ENCODE measurements at regions not wholly inside any gene's neighbourhood (a gene's known extent, or its start where the extent isn't known, plus 50 kb on each side); places are given as distances from the start of the nearest gene placed in this dataset.
"Not testable (repeated sequence)": the region's sequence is repeated elsewhere in the genome, so short reads cannot be mapped to it uniquely, and the experiment has no call there.

GRCh38 chr14:23828616-23829015 is 125.0 kb upstream of the DHRS4 start:
- DNase-seq (ENCODE audit: insufficient read length, low spot score) (no peak), FAIRE-seq (no peak)

GRCh38 chr14:23829736-23830471 is 123.7 kb upstream of the DHRS4 start:
- FAIRE-seq (no peak), DNase-seq (ENCODE audit: insufficient read length, low spot score) (no peak)

GRCh38 chr14:23831596-23831995 is 122.0 kb upstream of the DHRS4 start:
- FAIRE-seq (no peak), DNase-seq (ENCODE audit: insufficient read length, low spot score) (no peak)

DNA sequence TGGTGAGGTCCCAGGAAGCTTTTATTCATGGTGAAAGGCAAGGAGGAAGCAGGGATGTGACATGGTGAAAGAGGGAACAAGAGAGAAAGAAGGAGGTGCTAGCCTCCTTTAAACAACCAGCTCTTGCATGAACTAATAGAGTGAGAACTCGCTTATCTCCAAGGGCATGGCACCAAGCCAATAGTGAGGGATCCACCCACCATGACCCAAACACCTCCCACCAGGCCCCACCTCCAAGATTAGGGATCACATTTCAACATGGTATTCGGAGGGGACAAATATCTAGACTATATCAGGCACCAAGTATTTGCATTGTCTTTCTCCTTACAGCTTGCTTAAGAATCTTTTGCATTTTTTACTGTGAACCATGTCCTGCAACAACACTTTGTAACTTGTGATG is 91.9 kb upstream of the DHRS4 start:
- FAIRE-seq, result no peak
- DNase-seq (ENCODE audit: insufficient read length, low spot score), result no peak

- no peak for DNase-seq (ENCODE audit: insufficient read length, low spot score)
- no peak for FAIRE-seq
These were observed 91.1 kb upstream of the DHRS4 start for GRCh38 chr14:23862513-23862912.

GRCh38 chr14:23863836-23864235 is 89.7 kb upstream of the DHRS4 start:
- FAIRE-seq, result no peak
- no peak for DNase-seq (ENCODE audit: insufficient read length, low spot score)

DNA sequence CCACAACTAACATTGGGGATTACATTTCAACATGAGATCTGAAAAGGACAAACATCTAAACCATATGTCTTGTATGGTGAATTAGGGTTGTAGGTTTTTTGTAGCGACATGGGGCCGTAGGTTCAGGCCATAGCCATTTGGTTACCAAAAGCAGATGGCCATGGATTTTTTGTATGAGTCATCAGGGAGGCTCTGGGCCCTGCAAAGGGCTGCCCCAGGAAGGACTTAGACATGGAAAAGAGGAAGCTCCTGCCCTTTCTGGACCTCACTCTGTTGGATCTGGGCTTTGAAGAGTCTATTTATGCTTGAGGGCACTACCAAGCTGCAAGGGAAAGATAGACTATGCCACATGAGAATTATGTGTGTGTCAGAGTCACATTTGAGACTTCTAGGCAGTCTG is 89.3 kb upstream of the DHRS4 start:
- DNase-seq (ENCODE audit: insufficient read length, low spot score), result no peak
- FAIRE-seq, result no peak

DNA sequence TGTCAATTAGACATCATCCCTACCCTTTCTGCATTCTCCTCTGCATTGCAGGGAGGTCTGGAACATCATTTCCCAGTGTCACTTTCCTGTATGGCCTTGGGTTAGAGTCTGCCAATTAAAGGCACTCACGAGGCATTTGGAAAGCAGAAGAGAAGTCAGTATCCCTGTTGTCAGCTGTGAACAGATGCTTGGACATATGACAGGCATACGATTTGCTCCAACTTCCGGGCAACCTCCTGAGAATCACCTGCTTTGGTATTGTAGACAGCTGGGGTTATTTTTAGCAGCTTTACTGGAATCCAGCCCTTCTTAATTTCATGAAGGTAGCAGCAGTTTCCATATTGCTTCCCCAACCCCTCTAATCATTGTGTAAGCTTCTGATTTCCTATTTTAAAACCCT is 88.7 kb upstream of the DHRS4 start:
- no peak for FAIRE-seq
- no peak for DNase-seq (ENCODE audit: insufficient read length, low spot score)

DNA sequence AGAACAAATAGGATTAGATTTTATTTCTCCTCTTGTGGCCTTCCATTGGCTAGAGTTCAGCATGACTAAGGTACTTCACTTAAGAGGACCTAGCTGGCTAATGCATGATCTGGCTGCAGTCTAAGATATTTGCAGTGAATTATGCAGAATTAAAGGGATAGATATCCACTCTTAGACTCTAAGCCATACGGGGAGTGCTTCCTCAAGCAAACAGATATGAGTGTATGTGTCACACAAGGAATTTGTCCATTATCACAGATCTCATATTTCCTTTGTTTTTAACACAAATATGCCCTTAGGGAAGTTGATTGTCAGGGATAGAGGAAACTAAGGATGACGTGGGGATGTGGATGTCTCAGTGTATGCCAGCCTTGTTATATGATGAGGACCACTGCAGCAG is 88.1 kb upstream of the DHRS4 start:
- FAIRE-seq, result no peak
- no peak for DNase-seq (ENCODE audit: insufficient read length, low spot score)

DNA sequence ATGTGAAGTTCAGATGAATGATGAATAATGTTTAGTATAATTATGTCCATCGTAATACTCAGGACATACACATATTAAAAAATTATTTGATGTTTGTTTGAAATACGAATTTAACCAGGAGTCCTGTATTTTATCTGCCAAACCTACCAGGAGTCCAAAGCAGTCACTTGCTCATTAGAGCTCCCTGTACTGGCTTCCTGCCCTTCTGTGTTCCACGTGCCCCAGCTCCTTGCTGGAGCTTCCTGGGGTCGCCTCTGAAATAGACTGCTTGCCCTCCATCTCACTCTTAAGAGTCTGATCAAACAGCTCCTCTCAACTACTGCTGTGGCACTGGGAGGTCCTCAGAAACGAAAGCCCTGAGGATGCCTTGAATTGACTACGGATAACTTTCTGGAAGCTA is 87.3 kb upstream of the DHRS4 start:
- FAIRE-seq (no peak), DNase-seq (ENCODE audit: insufficient read length, low spot score) (no peak)

GRCh38 chr14:23869078-23869719 is 84.4 kb upstream of the DHRS4 start:
- no peak for FAIRE-seq
- no peak for DNase-seq (ENCODE audit: insufficient read length, low spot score)

DNA sequence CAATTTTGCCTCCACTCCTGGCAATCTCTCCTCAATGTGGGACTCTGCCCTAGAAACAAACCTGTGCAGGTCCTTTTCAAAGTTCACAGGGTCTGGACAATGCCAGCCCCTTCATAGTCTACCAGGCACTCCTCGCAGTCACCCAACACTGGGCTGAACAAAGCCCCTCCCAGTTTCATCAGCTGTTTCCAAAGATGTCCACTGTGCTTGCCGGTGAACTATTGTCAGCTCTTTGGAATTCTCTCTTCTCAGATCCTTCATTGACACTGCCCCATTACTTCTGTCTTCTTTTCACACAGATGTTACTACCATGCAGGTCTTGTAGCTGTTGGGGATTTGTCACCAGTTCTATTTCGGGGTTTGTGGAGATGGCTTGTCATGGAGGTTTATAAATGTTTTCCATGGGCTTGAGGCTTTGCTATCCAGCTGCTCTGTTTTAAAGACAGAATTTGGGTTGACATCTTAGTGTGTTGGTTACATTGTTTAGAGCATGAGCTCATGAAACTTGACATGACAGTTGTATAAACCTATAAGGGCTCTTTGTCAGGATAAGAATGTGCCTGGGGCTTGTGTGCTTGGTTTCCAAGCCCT is 77.3 kb upstream of the DHRS4 start:
- no peak for DNase-seq (ENCODE audit: insufficient read length, low spot score)
- FAIRE-seq, result no peak

- peak; percentile 72 for FAIRE-seq
- DNase-seq (ENCODE audit: insufficient read length, low spot score), result no peak
These were observed 76.5 kb upstream of the DHRS4 start for GRCh38 chr14:23877111-23877510.

DNA sequence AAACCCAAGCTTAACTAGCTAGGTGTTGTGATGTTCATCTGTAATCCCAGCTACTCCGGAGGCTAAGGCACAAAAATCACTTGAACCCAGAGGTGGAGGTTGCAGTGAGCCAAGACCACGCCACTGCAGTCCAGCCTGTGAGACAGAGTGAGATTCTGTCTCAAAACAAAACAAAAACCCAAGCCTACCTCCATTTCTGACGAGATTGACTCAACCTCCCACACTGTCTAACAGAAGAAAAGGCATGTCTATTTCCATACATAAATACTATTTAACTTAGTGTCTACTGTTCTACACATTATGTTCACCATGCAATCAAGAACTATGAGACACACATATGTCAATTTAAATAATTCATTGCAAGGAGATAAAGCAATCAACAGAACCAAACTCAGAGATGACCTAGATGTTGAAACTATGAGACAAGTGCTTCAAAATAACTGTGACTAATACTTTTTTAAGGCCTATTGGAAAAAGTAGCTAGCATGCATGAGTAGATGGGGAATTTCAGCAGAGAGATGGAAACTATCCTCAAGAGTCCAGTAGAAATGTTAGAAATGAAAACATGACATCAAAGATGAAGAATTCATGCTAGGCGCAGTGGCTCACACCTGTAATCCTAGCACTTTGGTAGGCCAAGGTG is 75.9 kb upstream of the DHRS4 start:
- no peak for DNase-seq (ENCODE audit: insufficient read length, low spot score)
- no peak for FAIRE-seq

- FAIRE-seq (no peak), DNase-seq (ENCODE audit: insufficient read length, low spot score) (no peak)
These were observed 72.3 kb upstream of the DHRS4 start for GRCh38 chr14:23881282-23881681.

- no peak for FAIRE-seq
- DNase-seq (ENCODE audit: insufficient read length, low spot score), result no peak
These were observed 69.7 kb upstream of the DHRS4 start for GRCh38 chr14:23883684-23884540.

DNA sequence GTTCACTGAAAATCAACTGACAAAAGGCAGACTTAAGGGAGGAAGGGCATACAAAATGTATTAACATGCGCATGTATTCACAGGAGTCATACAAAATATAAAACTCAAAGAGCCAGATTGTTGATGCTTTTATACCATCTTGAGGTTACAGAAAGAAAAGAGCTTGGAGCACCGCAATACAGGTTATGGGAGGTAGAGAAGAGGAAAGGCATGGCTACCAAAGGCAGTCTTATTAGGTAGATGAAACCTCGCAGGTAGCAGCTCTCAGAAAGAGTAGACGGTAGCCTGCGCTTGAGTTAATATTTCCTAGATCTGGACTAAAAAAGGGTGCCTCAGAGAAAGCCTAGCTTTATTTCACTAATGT is 69.0 kb upstream of the DHRS4 start:
- DNase-seq (ENCODE audit: insufficient read length, low spot score) (no peak), FAIRE-seq (no peak)

GRCh38 chr14:23887536-23887935 is 66.0 kb upstream of the DHRS4 start:
- DNase-seq (ENCODE audit: insufficient read length, low spot score) (no peak), FAIRE-seq (no peak)

GRCh38 chr14:23891717-23892116 is 61.9 kb upstream of the DHRS4 start:
- not testable (repeated sequence) for FAIRE-seq; DNase-seq (ENCODE audit: insufficient read length, low spot score)

- DNase-seq (ENCODE audit: insufficient read length, low spot score); FAIRE-seq: not testable (repeated sequence)
These were observed 61.3 kb upstream of the DHRS4 start for GRCh38 chr14:23892289-23892688.
